Loucy (cell line): ENCODE measurements at regions not wholly inside any gene's neighbourhood (a gene's known extent, or its start where the extent isn't known, plus 50 kb on each side); places are given as distances from the start of the nearest gene placed in this dataset.

Source experiments
- H2AFZ ChIP-seq: fragments of 200-600 bp; sonication (generic); 2 replicates; pipeline ENCODE4 v1.6.0; 2016; ENCODE audit warnings: antibody characterized with exemption, mild to moderate bottlenecking, low read length, moderate library complexity
- H3F3A ChIP-seq: fragments of 200-600 bp; 2 replicates; pipeline ENCODE4 v1.6.0; 2016; ENCODE audit warnings: antibody characterized with exemption, low read depth, mild to moderate bottlenecking
- H3K27me3 ChIP-seq: fragments of 200-600 bp; sonication (generic); 2 replicates; pipeline ENCODE4 v1.6.1; 2014; ENCODE audit warnings: low read length, mild to moderate bottlenecking; ENCODE audit not compliant: insufficient read depth, poor library complexity, severe bottlenecking
- H3K36me3 ChIP-seq: fragments of 200-600 bp; sonication (generic); 2 replicates; pipeline ENCODE4 v1.6.1; 2016; ENCODE audit warnings: low read length; ENCODE audit not compliant: insufficient read depth
- H3K4me1 ChIP-seq: fragments of 200-600 bp; sonication (generic); 2 replicates; pipeline ENCODE4 v1.5.1; 2014; ENCODE audit warnings: low read length, mild to moderate bottlenecking; ENCODE audit not compliant: insufficient read depth, poor library complexity, severe bottlenecking
- H3K4me2 ChIP-seq: fragments of 200-600 bp; sonication (generic); 2 replicates; pipeline ENCODE4 v1.6.0; 2014; ENCODE audit warnings: antibody characterized with exemption, low read length, low read depth, mild to moderate bottlenecking; ENCODE audit not compliant: poor library complexity, severe bottlenecking
- H3K4me3 ChIP-seq: fragments of 200-600 bp; sonication (generic); 2 replicates; pipeline ENCODE4 v1.5.1; 2014; ENCODE audit warnings: low read length, mild to moderate bottlenecking, mixed read lengths; ENCODE audit not compliant: poor library complexity, severe bottlenecking
- H3K79me2 ChIP-seq: fragments of 200-600 bp; sonication (generic); 2 replicates; pipeline ENCODE4 v1.6.1; 2014; ENCODE audit warnings: low read length; ENCODE audit not compliant: insufficient read depth
- H3K9ac ChIP-seq: fragments of 200-600 bp; sonication (generic); 2 replicates; pipeline ENCODE4 v1.6.0; 2014; ENCODE audit warnings: mild to moderate bottlenecking, low read depth, low read length, moderate library complexity; ENCODE audit not compliant: poor library complexity, severe bottlenecking
- H3K9me2 ChIP-seq: fragments of 200-600 bp; sonication (generic); replicated peaks from 2 replicates; pipeline ENCODE4 v1.6.1; 2016; ENCODE audit warnings: low read depth, low read length, mixed read lengths
- H3K9me3 ChIP-seq: fragments of 200-600 bp; sonication (generic); 2 replicates; pipeline ENCODE4 v1.6.1; 2014; ENCODE audit warnings: mild to moderate bottlenecking, antibody characterized with exemption, low read length, low read depth; ENCODE audit not compliant: insufficient read depth
- H4K20me1 ChIP-seq: fragments of 200-600 bp; sonication (generic); 2 replicates; pipeline ENCODE4 v1.6.0; 2014; ENCODE audit warnings: antibody characterized with exemption, low read length, mild to moderate bottlenecking; ENCODE audit not compliant: insufficient read depth, poor library complexity, severe bottlenecking
- EZH2phosphoT487 ChIP-seq: fragments of 200-600 bp; IDR thresholded peaks from 2 replicates; pipeline ENCODE4 v1.6.1; 2018; ENCODE audit warnings: antibody characterized with exemption, mild to moderate bottlenecking, moderate library complexity, borderline replicate concordance
- TF ChIP-seq, protein P1 (sequence below): fragments of 200-600 bp; sonication (generic); conservative IDR thresholded peaks from 2 replicates; pipeline ENCODE4 v1.5.1; 2014; ENCODE audit warnings: mild to moderate bottlenecking, antibody characterized with exemption, low read length

DNA sequence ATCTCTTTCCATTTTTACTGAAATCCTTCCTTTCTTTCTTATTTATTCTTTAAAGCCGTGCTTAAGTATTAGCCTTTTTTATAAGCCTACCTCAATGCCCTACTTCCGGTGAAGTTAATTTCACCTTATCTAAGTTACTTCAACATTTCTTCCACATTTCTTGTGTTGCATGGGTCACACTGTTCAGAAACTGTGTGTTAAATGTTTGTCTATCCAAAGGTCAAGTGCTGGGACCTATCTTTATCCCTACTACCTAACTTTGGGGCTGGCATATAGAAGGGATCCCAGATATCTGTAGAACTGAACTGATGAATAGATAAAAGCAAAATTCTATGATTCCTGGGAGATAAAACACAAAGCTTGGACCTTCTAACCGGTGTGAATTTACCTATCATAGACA is 332.3 kb upstream of the SATB1 start:
- peak overlapping the region; percentile 69 for H2AFZ ChIP-seq

GRCh38 chr3:18752273-18752934 is 327.3 kb upstream of the SATB1 start:
- H3K36me3 ChIP-seq, result no peaks in the 10 kb centered on the region
- H3K4me1 ChIP-seq, result no peaks in the 10 kb centered on the region

More for the DNA sequence above, 332.3 kb upstream of the SATB1 start:
- Histone ChIP-seq H3K36me3 (no peaks in the 10 kb centered on the region), H3K4me1 (peaks cover 4% of the 10 kb centered on the region), H3F3A (no peaks in the 10 kb centered on the region), H3K4me2 (no peak overlapping the region), H3K9me2 (no peaks in the 10 kb centered on the region), H3K9me3 (no peaks in the 10 kb centered on the region), H3K79me2 (no peaks in the 10 kb centered on the region), H4K20me1 (no peaks in the 10 kb centered on the region), H3K9ac (no peak overlapping the region), H3K27me3 (no peaks in the 10 kb centered on the region), H3K4me3 (no peak overlapping the region)
- no peak for TF ChIP-seq EZH2phosphoT487

GRCh38 chr3:18751514-18751913 is 326.4 kb upstream of the SATB1 start:
- no peaks in the 10 kb centered on the region for H3K4me1 ChIP-seq
- no peaks in the 10 kb centered on the region for H3F3A ChIP-seq
- TF ChIP-seq, protein P1, sequence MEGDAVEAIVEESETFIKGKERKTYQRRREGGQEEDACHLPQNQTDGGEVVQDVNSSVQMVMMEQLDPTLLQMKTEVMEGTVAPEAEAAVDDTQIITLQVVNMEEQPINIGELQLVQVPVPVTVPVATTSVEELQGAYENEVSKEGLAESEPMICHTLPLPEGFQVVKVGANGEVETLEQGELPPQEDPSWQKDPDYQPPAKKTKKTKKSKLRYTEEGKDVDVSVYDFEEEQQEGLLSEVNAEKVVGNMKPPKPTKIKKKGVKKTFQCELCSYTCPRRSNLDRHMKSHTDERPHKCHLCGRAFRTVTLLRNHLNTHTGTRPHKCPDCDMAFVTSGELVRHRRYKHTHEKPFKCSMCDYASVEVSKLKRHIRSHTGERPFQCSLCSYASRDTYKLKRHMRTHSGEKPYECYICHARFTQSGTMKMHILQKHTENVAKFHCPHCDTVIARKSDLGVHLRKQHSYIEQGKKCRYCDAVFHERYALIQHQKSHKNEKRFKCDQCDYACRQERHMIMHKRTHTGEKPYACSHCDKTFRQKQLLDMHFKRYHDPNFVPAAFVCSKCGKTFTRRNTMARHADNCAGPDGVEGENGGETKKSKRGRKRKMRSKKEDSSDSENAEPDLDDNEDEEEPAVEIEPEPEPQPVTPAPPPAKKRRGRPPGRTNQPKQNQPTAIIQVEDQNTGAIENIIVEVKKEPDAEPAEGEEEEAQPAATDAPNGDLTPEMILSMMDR, result no peak
- no peak for TF ChIP-seq EZH2phosphoT487
- no peaks in the 10 kb centered on the region for H3K9me2 ChIP-seq
- no peaks in the 10 kb centered on the region for H3K27me3 ChIP-seq
- no peak overlapping the region for H3K9ac ChIP-seq
- H3K4me2 ChIP-seq, result no peak overlapping the region
- no peaks in the 10 kb centered on the region for H3K9me3 ChIP-seq
- no peaks in the 10 kb centered on the region for H3K36me3 ChIP-seq
- no peaks in the 10 kb centered on the region for H4K20me1 ChIP-seq
- H2AFZ ChIP-seq, result no peak overlapping the region
- H3K4me3 ChIP-seq, result no peak overlapping the region
- H3K79me2 ChIP-seq, result no peaks in the 10 kb centered on the region

More at GRCh38 chr3:18752273-18752934, 327.3 kb upstream of the SATB1 start:
- TF ChIP-seq EZH2phosphoT487, result no peak
- TF ChIP-seq, protein P1, result no peak
- no peak overlapping the region for H3K4me3 ChIP-seq
- H3K79me2 ChIP-seq, result no peaks in the 10 kb centered on the region
- H3K27me3 ChIP-seq, result no peaks in the 10 kb centered on the region
- H2AFZ ChIP-seq, result no peak overlapping the region
- no peaks in the 10 kb centered on the region for H3F3A ChIP-seq
- H3K4me2 ChIP-seq, result no peak overlapping the region
- no peaks in the 10 kb centered on the region for H3K9me2 ChIP-seq
- H4K20me1 ChIP-seq, result no peaks in the 10 kb centered on the region
- H3K9me3 ChIP-seq, result no peaks in the 10 kb centered on the region
- no peak overlapping the region for H3K9ac ChIP-seq

DNA sequence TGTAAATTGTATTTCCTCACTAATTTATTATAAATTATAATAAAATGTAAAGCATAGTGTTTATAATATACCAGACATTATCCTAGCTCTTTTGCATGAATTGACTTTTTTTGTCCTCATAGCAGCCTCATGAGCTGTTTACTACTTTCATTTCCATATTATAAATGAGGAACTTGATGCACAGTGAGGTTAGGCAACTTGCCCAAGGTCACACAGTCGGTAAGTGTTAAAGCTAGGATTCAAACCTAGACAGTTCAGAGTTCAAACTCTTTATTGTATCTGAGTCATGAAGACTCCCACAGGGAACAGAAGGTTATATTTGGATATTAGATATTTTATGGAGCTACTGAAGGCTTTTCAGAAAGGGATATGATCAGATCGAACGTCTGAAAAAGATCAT is 322.2 kb upstream of the SATB1 start:
- no peak overlapping the region for H3K4me2 ChIP-seq
- no peaks in the 10 kb centered on the region for H3K4me1 ChIP-seq
- H3K9me2 ChIP-seq, result no peaks in the 10 kb centered on the region
- H3K4me3 ChIP-seq, result no peak overlapping the region
- TF ChIP-seq EZH2phosphoT487, result no peak
- TF ChIP-seq, protein P1, result no peak
- H3F3A ChIP-seq, result no peaks in the 10 kb centered on the region
- H3K27me3 ChIP-seq, result no peaks in the 10 kb centered on the region
- H3K79me2 ChIP-seq, result no peaks in the 10 kb centered on the region
- H2AFZ ChIP-seq, result no peak overlapping the region
- H3K36me3 ChIP-seq, result no peaks in the 10 kb centered on the region
- no peaks in the 10 kb centered on the region for H4K20me1 ChIP-seq
- no peak overlapping the region for H3K9ac ChIP-seq
- no peaks in the 10 kb centered on the region for H3K9me3 ChIP-seq
